ENCODE measurements at regions not wholly inside any gene's neighbourhood (a gene's known extent, or its start where the extent isn't known, plus 50 kb on each side); places are given as distances from the start of the nearest gene placed in this dataset.
A peak's percentile ranks its signal among the peaks of the same experiment; 100 is the strongest.

DNA sequence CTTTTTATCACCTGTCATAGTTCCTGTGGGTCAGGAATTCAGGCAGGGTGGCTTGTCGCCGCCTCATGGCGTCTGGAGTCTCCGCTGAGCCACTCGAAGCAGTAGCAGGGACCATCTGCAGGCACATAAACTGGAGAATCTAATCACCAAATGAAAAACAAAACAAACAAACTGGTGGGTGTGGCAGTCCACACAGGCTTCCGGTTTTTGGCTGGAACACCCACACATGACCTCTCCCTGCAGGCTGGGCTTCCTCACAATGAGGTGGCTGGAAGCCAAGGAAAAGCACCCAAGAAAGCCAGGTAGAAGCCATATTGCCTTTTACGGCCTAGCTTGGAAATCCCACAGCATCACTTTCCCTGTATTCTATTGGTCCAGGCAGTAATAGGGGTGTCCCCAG, 197.0 kb downstream of the SYK start:
- no peak for DNase-seq (ENCODE audit: low read depth, low spot score)
- no peak overlapping the region for H3K4me3 ChIP-seq (ENCODE audit: low read depth, low read length)
- TF ChIP-seq, protein P1, sequence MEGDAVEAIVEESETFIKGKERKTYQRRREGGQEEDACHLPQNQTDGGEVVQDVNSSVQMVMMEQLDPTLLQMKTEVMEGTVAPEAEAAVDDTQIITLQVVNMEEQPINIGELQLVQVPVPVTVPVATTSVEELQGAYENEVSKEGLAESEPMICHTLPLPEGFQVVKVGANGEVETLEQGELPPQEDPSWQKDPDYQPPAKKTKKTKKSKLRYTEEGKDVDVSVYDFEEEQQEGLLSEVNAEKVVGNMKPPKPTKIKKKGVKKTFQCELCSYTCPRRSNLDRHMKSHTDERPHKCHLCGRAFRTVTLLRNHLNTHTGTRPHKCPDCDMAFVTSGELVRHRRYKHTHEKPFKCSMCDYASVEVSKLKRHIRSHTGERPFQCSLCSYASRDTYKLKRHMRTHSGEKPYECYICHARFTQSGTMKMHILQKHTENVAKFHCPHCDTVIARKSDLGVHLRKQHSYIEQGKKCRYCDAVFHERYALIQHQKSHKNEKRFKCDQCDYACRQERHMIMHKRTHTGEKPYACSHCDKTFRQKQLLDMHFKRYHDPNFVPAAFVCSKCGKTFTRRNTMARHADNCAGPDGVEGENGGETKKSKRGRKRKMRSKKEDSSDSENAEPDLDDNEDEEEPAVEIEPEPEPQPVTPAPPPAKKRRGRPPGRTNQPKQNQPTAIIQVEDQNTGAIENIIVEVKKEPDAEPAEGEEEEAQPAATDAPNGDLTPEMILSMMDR (IDR thresholded peaks at IDR 0.05; ENCODE audit: low read depth, low read length): no peak
- in situ Hi-C loops (cut with HindIII; ENCODE audit: low sequenced_read_pairs): no loop called here

DNA sequence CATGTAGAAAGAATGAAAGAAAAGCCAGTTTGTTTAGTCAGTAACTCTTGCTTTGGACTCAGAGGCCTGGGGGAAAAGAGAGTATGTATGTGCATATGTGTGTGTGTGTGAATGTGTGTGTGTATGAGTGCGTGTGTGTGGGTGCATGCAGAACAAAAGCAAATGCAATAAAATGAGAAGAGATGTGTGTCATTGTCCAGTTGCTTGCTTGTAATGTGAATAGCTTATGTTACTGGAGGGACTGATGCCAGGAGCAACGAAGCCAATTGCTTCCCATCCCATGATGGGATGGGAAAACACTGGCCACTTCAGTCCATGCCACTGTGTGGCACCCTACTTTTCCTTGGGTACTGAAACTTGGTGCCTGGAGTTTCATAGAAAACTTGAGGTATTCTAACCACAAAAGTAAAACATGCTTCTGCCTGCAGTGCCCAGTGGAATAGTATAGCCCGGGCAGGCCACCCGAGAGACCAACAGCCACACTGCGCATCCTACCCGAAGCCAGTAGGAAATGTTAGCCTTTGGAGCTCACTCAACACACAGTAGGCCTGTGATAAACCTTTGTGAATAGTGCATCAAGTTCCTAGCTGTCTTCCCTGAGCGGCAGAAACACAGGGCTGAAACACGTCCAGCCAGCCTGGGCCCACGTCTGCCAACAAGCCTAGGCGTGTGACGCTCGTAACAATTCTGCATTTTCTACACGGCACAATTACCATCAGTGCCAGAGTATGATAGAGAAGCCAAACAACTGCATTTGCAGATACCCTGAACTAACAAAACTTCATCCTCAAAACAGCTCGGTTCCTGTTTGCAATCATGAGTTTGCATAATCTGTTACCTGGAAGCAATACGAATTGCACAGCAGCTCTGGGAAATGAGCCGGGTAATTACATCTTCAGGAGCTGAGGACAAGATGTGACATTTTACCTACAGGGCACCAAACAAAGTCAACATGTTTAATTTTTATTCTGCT, 198.1 kb downstream of the SYK start:
- in situ Hi-C loops (cut with HindIII; ENCODE audit: low sequenced_read_pairs): no loop called here
- DNase-seq (ENCODE audit: low read depth, low spot score): no peak
- H3K4me3 ChIP-seq (ENCODE audit: low read depth, low read length): no peak overlapping the region
- TF ChIP-seq, protein P1 (IDR thresholded peaks at IDR 0.05; ENCODE audit: low read depth, low read length): no peak

DNA sequence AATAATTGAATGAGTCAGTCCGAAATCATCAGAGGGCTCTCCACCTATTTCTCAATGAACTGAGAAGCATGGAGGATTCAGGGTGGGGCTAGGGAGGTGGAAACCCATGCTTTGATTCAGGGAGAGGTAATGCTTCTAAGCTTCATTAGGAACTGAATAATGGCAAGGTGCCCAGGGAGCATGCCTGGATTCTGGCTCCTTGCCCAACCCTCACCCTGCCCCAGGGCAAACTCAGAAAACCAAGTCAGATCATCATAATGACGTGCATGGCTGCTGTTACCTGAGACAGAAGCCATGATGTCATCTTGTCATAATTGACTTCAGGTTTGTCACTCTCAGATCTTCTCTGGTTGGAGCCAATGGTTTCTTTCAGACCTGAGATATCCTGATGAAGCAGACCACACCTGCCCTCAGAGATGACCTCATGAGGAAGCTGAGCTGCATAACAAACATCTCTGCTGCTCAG, 199.6 kb downstream of the SYK start:
- H3K4me3 ChIP-seq (ENCODE audit: low read depth, low read length): no peak overlapping the region
- in situ Hi-C loops (cut with HindIII; ENCODE audit: low sequenced_read_pairs): no loop called here
- TF ChIP-seq, protein P1 (IDR thresholded peaks at IDR 0.05; ENCODE audit: low read depth, low read length): no peak
- peak; percentile 48 for DNase-seq (ENCODE audit: low read depth, low spot score)

DNA sequence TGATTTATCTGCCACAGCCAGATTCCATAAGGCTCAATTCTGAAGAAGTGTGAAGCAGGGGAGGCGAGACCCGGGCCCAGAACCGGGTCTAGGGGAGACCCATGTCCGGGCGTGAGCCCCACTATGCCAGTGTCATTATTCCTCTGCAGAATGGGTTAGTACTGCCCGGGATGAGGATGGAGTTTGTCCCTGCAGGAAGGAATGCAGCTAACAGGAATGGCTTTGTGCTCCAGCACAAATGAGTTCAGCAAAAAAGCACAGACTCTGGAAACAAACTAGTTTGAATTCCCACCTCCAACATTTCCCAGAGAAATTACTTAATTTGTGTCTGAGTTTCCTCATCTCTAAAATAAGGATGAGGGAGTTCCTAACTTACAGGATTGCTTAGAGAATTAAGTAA, 202.9 kb downstream of the SYK start:
- no peak overlapping the region for H3K4me3 ChIP-seq (ENCODE audit: low read depth, low read length)
- in situ Hi-C loops (cut with HindIII; ENCODE audit: low sequenced_read_pairs): no loop called here
- TF ChIP-seq, protein P1 (IDR thresholded peaks at IDR 0.05; ENCODE audit: low read depth, low read length): no peak
- no peak for DNase-seq (ENCODE audit: low read depth, low spot score)

DNA sequence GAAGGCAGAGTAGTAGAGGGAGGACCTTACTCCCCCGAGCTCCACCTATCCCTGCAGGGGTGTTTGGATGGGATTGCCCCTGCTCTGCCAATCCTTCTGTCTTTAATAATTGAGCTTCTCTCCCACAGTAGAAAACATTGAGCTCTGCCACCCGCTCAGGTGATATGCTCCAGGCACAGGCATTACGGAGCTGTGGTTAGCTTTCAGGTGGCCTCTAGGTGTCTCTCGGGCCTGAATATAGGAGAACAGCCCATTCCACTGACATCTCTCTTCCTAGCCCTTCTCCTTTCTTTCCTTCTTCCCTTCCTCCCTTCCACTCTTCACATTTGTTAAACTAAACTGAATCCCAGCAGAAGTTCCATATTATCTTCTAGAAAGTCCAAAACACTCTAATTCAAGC, 203.4 kb downstream of the SYK start:
- in situ Hi-C loops (cut with HindIII; ENCODE audit: low sequenced_read_pairs): no loop called here
- TF ChIP-seq, protein P1 (IDR thresholded peaks at IDR 0.05; ENCODE audit: low read depth, low read length): no peak
- no peak overlapping the region for H3K4me3 ChIP-seq (ENCODE audit: low read depth, low read length)
- DNase-seq (ENCODE audit: low read depth, low spot score): no peak

DNA sequence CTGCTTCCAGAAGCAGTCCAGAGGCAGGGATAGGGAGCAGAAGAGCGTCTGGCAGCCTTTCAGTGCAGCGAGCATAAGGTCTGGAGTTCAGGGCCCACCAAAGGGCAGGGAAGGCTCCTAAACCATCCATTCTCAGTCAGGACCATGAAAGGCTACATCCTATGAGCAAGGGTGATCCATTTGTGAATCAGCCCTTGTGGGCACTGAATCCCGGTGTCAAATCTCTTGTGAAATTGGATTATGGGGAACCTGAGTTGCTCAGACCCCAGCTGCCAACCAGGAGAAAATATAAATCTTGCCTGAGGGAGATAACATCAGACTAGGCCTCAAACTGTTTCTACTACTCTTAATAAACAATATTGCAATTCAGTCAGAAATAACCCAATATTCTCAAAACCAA, 204.4 kb downstream of the SYK start:
- no peak for DNase-seq (ENCODE audit: low read depth, low spot score)
- TF ChIP-seq, protein P1 (IDR thresholded peaks at IDR 0.05; ENCODE audit: low read depth, low read length): no peak
- no peak overlapping the region for H3K4me3 ChIP-seq (ENCODE audit: low read depth, low read length)
- in situ Hi-C loops (cut with HindIII; ENCODE audit: low sequenced_read_pairs): no loop called here

Data from astrocyte of the spinal cord (primary cell).